ENCODE measurements at regions not wholly inside any gene's neighbourhood (a gene's known extent, or its start where the extent isn't known, plus 50 kb on each side); places are given as distances from the start of the nearest gene placed in this dataset.
"Not testable (repeated sequence)": the region's sequence is repeated elsewhere in the genome, so short reads cannot be mapped to it uniquely, and the experiment has no call there.

DNA sequence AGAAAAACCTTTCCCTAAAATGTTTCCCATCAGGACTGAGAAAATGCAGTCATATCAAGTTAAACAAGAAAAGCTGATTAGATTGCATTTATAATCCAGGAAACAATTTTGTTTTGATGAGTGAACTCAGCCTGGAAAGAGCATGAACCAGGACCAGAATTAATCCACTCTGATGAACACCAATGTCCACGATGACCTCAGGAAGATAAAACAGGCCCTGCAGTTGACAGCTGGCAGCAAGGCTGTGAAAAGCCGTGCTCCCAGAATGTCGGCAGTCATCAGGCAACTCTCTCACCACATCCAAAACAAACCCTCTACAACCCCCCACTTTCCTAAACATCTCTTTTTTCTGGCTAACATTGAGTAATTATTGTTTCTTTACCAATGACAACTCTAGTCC is 74.0 kb upstream of the PROKR2 start:
- TF ChIP-seq, protein P1, sequence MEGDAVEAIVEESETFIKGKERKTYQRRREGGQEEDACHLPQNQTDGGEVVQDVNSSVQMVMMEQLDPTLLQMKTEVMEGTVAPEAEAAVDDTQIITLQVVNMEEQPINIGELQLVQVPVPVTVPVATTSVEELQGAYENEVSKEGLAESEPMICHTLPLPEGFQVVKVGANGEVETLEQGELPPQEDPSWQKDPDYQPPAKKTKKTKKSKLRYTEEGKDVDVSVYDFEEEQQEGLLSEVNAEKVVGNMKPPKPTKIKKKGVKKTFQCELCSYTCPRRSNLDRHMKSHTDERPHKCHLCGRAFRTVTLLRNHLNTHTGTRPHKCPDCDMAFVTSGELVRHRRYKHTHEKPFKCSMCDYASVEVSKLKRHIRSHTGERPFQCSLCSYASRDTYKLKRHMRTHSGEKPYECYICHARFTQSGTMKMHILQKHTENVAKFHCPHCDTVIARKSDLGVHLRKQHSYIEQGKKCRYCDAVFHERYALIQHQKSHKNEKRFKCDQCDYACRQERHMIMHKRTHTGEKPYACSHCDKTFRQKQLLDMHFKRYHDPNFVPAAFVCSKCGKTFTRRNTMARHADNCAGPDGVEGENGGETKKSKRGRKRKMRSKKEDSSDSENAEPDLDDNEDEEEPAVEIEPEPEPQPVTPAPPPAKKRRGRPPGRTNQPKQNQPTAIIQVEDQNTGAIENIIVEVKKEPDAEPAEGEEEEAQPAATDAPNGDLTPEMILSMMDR (IDR thresholded peaks at IDR 0.05; ENCODE audit: low read depth, low read length, missing control alignments): no peak
- no peak for DNase-seq (ENCODE audit: extremely low read depth, low read depth)
- no peak overlapping the region for H3K4me3 ChIP-seq (replicated peaks; ENCODE audit: low read depth, low read length)

- H3K4me3 ChIP-seq (replicated peaks; ENCODE audit: low read depth, low read length); DNase-seq (ENCODE audit: extremely low read depth, low read depth): not testable (repeated sequence)
These were observed 70.1 kb upstream of the PROKR2 start for GRCh38 chr20:5386846-5387245.

- not testable (repeated sequence) for H3K4me3 ChIP-seq (replicated peaks; ENCODE audit: low read depth, low read length); DNase-seq (ENCODE audit: extremely low read depth, low read depth)
These were observed 64.8 kb upstream of the PROKR2 start for GRCh38 chr20:5381527-5381926.

DNA sequence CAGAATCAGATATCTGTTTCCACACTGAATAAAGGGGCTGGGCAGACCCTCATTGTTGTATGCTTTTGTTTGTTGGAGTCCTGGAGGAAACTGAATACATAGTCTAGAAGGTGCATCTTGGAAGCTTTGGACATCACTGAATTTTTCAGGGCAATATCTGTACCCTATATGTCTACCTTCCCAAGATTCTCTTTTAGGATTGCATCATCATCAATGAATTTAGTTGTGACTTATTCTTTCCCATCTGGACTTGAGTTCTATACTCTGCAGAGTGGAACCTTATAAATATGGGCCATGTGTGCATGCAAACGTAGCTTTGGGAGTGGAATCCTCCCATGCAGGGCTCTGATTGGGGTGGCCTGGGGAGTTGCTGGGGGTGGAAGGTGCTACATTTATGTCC is 60.7 kb upstream of the PROKR2 start:
- TF ChIP-seq, protein P1 (IDR thresholded peaks at IDR 0.05; ENCODE audit: low read depth, low read length, missing control alignments): no peak
- no peak overlapping the region for H3K4me3 ChIP-seq (replicated peaks; ENCODE audit: low read depth, low read length)
- DNase-seq (ENCODE audit: extremely low read depth, low read depth): no peak

DNA sequence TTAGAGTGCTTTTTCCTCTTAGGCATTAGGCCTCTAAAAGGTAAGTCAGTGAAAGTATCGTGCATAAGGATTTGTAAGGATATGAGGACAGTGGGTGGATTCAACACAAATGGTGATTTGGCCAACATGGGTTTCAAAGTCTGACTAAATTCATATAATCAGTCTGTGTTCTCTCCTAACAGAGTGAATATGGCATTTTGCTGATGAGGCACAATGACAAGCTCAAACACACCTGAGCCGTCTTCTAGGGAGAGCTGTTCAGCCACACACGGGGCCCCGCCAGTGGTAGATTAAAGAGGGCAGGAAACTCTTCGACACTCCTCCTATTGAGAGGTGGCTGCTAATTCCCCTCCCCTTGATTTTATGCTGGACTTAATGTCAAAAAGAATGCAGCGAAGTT is 59.5 kb upstream of the PROKR2 start:
- TF ChIP-seq, protein P1 (IDR thresholded peaks at IDR 0.05; ENCODE audit: low read depth, low read length, missing control alignments): no peak
- H3K4me3 ChIP-seq (replicated peaks; ENCODE audit: low read depth, low read length): no peak overlapping the region
- DNase-seq (ENCODE audit: extremely low read depth, low read depth): no peak

GRCh38 chr20:5374171-5374570 is 57.4 kb upstream of the PROKR2 start:
- H3K4me3 ChIP-seq (replicated peaks; ENCODE audit: low read depth, low read length): no peak overlapping the region
- no peak for DNase-seq (ENCODE audit: extremely low read depth, low read depth)
- TF ChIP-seq, protein P1 (IDR thresholded peaks at IDR 0.05; ENCODE audit: low read depth, low read length, missing control alignments): no peak

GRCh38 chr20:5372371-5372770 is 55.6 kb upstream of the PROKR2 start:
- TF ChIP-seq, protein P1 (IDR thresholded peaks at IDR 0.05; ENCODE audit: low read depth, low read length, missing control alignments): no peak
- DNase-seq (ENCODE audit: extremely low read depth, low read depth): no peak
- no peak overlapping the region for H3K4me3 ChIP-seq (replicated peaks; ENCODE audit: low read depth, low read length)

DNA sequence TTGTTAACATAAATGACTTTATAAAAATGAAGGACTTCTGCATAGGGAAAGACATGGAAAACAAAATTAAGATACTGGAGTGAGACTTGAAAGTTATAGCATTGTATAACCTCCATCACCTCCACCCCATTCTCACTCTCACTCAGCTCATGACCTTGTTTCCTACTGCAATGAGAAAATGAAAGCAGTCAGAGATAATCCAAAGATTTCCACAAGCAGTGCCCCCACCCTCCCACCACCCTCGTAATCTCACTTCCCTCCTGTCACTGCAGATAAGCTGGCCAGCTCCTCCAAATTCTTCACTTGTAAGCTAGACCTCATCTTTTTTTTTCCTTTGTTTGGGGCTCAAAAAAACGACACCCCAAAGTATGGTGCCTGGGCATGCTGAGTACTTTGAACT is 52.9 kb upstream of the PROKR2 start:
- DNase-seq (ENCODE audit: extremely low read depth, low read depth): no peak
- no peak overlapping the region for H3K4me3 ChIP-seq (replicated peaks; ENCODE audit: low read depth, low read length)
- TF ChIP-seq, protein P1 (IDR thresholded peaks at IDR 0.05; ENCODE audit: low read depth, low read length, missing control alignments): no peak
